Duodenal mucosa (tissue), 2 donors: ENCODE measurements at regions not wholly inside any gene's neighbourhood (a gene's known extent, or its start where the extent isn't known, plus 50 kb on each side); places are given as distances from the start of the nearest gene placed in this dataset.
"Not testable (repeated sequence)": the region's sequence is repeated elsewhere in the genome, so short reads cannot be mapped to it uniquely, and the experiment has no call there.

Experiments
- H3K27ac ChIP-seq: one replicate; pipeline ENCODE4 v1.7.0; 2013; ENCODE audit warnings: low read depth, low read length
- H3K27me3 ChIP-seq, 2 donors: one replicate each; pipeline ENCODE4 v1.7.0; 2013; ENCODE audit warnings: low read length in 2 of 2, control low read depth in 1 of 2; ENCODE audit not compliant: insufficient read depth in 2 of 2, control insufficient read depth in 1 of 2
- H3K36me3 ChIP-seq, 2 donors: one replicate each; pipeline ENCODE4 v1.7.0; 2013; ENCODE audit warnings: low read length in 2 of 2, control low read depth in 1 of 2; ENCODE audit not compliant: insufficient read depth in 2 of 2, control insufficient read depth in 1 of 2
- H3K4me1 ChIP-seq, 2 donors: one replicate each; pipeline ENCODE4 v1.7.0; 2013; ENCODE audit warnings: low read length in 2 of 2, control low read depth in 1 of 2; ENCODE audit not compliant: insufficient read depth in 2 of 2, control insufficient read depth in 1 of 2
- H3K4me3 ChIP-seq, 2 donors: one replicate each; pipeline ENCODE4 v1.7.0; 2013; ENCODE audit warnings: low read length in 2 of 2, low read depth in 1 of 2
- H3K9ac ChIP-seq, 2 donors: one replicate each; pipeline ENCODE4 v1.7.0; 2013; ENCODE audit warnings: low read length in 2 of 2, low read depth in 1 of 2
- H3K9me3 ChIP-seq, 2 donors: one replicate each; pipeline ENCODE4 v1.7.0; 2013; ENCODE audit warnings: low read length in 2 of 2, control low read depth in 1 of 2; ENCODE audit not compliant: control insufficient read depth in 1 of 2

DNA sequence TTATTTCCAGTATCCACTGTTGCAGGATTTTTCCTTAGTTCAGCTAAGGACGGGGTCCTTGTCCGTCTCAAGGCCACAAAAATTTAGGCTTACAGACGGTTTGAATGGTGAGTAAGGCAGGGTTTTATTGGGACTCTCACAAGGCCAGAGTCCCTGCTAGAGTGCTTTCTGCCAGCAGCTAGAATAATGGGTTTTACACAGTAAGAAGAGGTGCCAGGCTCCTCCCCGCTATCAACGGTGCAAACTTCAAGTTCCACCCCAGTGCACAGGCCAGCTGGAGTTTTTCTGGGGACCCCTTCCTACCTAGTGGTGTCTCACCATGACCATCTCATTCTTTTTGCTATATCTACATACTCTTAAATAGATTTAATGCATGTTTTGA lies 198.5 kb upstream of the KCTD7 start:
- Histone ChIP-seq H3K36me3 (no peaks in the 10 kb centered on the region), H3K4me3 (no peak overlapping the region), H3K9me3 (no peaks in the 10 kb centered on the region), H3K27ac (no peak overlapping the region), H3K9ac (no peak overlapping the region), H3K4me1 (peaks cover 0 to 7% of the 10 kb centered on the region in 2 donors), H3K27me3 (no peaks in the 10 kb centered on the region)

DNA sequence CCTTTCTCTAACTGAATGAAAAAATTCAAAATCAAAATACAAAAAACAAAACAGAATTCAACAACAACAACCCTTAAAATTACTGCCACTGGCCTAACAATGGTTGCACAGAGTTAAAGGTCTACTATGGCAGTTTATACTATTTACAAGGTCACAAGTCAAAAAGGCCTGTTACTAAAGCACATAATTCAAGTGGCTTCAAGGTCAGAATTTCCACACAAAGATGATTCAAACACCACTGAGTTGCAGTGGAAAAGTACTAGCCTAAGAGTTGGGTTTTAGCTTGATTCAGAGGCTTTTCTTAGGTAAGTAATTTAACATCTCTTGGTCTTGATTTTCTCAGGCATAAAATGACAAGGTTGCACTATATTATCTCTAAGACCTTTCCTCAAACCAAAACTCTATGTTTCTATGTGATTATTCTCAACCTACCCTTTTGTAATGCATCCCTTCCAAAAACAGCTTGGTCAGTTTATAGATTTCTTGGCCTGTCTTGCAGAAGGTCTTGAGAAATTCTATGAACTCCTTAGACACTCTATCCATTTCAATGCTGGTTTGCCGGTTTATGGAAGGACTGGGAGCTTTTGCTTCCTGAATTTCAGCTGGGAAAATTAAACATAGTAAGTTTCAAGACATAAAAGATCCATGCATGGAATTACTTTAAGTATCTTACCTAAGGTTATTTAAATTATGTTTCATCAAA lies 189.8 kb upstream of the KCTD7 start:
- H3K4me3 ChIP-seq, H3K9me3 ChIP-seq, H3K27me3 ChIP-seq, H3K9ac ChIP-seq, H3K36me3 ChIP-seq, H3K27ac ChIP-seq, H3K4me1 ChIP-seq: not testable (repeated sequence)

DNA sequence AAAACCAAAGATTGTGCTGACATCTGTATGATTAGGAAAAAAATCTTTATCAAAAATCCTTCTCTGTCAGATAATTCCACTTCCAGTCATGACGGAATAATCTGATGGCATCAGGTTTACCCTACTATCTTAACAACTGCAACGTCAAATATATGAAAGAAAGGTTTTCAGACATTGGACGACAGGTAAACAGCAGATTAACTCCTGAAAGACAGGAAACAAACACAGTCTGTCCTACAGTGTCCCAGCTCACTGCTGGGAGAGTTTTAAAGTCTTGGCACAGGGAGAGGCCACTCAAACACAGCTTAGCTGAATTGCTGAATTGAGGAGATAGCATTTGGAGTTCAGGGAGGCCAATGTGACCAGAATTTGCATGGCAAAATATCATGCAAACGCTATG lies 186.3 kb upstream of the KCTD7 start:
- Histone ChIP-seq H3K27me3 (no peaks in the 10 kb centered on the region), H3K9ac (no peak overlapping the region)

DNA sequence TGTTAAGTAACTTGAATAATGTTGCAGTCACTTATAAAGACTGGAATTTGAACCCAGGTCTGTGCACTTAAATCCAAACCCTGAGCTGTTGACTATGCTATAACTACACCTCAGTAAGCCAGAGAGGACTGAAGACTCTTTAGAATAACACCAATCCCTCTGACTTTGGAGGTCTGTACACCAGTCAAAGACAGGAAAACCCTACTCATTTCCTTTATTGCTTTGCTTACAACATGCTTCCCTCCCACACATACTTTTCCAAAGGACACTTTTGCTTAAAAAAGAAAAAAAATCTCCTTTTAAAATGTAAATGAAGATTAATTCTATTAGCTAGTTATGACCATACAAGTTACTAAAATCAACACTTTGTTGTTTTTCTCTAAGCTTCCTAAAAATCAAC lies 184.7 kb upstream of the KCTD7 start:
- H3K27ac ChIP-seq, result no peak overlapping the region
- H3K9me3 ChIP-seq, result no peaks in the 10 kb centered on the region
- no peak overlapping the region for H3K9ac ChIP-seq
- H3K36me3 ChIP-seq, result no peaks in the 10 kb centered on the region
- H3K27me3 ChIP-seq, result no peaks in the 10 kb centered on the region
- no peaks in the 10 kb centered on the region for H3K4me1 ChIP-seq
- H3K4me3 ChIP-seq, result no peak overlapping the region

More for the DNA sequence above, 186.3 kb upstream of the KCTD7 start:
- H3K27ac ChIP-seq, result no peak overlapping the region
- no peaks in the 10 kb centered on the region for H3K4me1 ChIP-seq
- H3K4me3 ChIP-seq, result no peak overlapping the region
- no peaks in the 10 kb centered on the region for H3K36me3 ChIP-seq
- H3K9me3 ChIP-seq, result no peaks in the 10 kb centered on the region

DNA sequence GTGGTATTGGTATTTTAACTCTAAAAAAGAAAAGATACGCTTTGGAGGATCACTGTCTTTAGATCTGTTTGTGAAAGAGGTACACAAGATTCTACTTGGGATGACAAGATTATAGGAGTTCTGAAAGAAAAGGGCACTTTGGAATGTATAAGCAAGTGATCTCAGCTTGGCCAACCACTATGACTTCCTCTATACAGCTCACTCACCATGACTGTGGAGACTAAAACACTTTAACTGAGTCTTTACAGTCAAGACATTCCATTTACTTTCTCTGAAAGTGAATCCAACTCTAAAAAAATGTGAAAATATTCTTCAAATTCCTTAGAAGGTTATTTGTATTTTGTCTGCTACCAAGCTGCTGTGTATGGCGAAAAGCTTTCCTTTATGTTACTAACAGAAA lies 181.7 kb upstream of the KCTD7 start:
- not testable (repeated sequence) for H3K9me3 ChIP-seq, H3K9ac ChIP-seq, H3K27ac ChIP-seq, H3K4me3 ChIP-seq, H3K36me3 ChIP-seq, H3K4me1 ChIP-seq, H3K27me3 ChIP-seq

DNA sequence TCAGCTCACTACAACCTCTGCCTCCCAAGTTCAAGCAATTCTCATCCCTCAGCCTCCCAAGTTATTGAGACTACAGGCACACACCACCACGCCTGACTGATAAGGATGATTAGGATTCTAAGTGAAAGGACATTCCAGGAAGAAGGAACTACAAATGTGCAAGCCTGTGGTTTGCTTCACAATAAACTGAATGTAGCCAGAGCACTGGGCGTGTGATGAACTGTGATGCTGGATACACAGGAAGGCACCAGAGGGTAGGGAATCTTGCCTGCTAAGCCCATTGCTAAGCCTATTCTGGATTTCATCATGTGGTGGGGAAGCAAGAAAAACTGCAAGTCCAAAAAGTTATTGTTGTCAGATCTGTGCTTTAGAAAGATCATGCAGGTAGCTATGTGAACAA lies 177.9 kb upstream of the KCTD7 start:
- H3K4me3 ChIP-seq, H3K9me3 ChIP-seq, H3K4me1 ChIP-seq, H3K27ac ChIP-seq, H3K36me3 ChIP-seq, H3K9ac ChIP-seq, H3K27me3 ChIP-seq: not testable (repeated sequence)

DNA sequence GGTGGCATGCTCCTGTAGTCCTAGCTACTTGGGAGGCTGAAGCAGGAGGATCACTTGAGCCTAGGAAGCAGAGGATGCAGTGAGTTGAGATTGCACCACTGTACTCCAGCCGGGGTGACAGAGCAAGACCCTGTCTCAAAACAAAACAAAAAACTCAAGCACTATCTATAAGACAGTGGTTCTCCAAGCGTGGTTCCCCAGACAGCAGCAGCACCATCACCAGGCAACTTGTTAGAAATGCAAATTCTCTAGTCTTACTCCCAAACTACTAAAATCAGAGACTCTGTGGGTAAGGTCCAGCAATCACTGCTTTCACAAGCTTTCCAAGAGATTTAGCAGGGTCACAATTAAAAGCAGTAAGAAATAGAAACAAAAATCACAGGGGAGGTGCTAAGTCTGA lies 177.0 kb upstream of the KCTD7 start:
- not testable (repeated sequence) for H3K36me3 ChIP-seq, H3K27ac ChIP-seq

DNA sequence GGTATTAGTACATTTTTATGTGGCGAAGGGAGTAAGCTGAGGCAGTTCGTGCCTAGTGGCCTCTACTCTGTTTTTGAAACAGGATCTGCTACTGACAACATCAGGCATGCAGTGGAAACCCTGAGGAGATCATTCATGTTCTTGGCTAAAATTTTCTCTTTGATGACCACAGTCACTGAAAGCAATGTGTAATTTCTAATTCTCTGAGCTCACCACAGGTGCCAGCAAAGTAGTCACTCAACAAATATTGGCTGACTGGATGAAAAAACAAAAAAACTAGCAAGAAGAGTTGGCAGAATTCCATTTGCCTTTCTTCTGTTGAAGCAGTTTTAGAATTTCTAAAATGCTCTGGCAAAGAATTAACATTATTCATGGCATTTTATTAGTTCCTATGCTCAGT lies 176.5 kb upstream of the KCTD7 start:
- Histone ChIP-seq H3K4me1 (no peaks in the 10 kb centered on the region), H3K9me3 (no peaks in the 10 kb centered on the region), H3K27ac (no peak overlapping the region), H3K9ac (no peak overlapping the region), H3K4me3 (no peak overlapping the region), H3K27me3 (no peaks in the 10 kb centered on the region), H3K36me3 (no peaks in the 10 kb centered on the region)

More for the DNA sequence above, 177.0 kb upstream of the KCTD7 start:
- not testable (repeated sequence) for H3K27me3 ChIP-seq, H3K4me1 ChIP-seq, H3K9me3 ChIP-seq, H3K9ac ChIP-seq, H3K4me3 ChIP-seq

DNA sequence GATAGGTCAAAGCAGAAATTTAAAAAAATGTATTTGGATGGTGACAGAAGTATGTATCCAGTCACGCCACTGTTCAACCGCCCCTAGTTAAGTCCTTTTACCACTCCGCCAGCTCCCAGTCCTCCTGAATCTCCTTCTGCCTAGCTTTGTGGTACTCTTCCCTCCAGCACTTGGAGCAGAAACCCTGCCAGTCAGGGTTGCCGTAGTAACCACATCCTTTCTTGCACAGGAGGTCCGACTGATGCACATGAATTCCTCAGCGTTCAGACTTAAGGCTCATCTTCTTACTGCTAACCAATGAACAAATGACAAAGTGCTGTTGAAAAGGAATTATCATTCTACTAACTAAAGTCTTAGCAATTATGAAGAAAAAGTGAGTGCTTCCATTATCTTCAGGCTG lies 175.3 kb upstream of the KCTD7 start:
- no peaks in the 10 kb centered on the region for H3K36me3 ChIP-seq
- no peak overlapping the region for H3K9ac ChIP-seq
- H3K27ac ChIP-seq, result no peak overlapping the region
- H3K4me1 ChIP-seq, result no peaks in the 10 kb centered on the region
- H3K9me3 ChIP-seq, result no peaks in the 10 kb centered on the region
- H3K4me3 ChIP-seq, result no peak overlapping the region
- H3K27me3 ChIP-seq, result no peaks in the 10 kb centered on the region

DNA sequence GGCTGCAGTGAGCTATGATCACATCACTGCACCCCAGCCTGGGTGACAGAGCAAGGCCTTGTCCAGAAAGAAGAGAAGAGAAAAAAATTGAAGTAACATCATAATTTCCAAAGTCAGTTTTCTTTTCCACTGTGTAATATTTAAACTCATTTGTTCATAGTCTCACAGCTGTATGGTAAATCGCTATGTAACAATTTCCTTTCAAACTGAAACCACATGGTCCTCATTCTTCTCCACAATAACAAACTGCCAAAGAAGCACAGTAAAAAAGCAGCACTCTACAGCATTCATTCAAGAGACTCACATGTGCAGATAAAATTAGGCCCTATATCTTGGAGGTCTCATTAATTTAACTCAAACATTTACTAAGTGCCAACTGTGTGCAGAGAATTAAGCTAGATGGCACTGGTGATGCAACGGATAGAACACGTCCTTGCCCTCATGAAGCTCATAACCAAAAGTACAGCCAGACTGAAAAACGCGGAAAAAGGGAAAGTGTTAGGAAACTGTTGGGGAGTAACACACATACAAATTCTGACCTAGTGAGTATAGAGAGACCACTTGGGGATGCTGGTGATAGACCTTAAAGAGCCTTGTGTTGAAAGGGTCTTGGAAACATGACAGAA lies 174.0 kb upstream of the KCTD7 start:
- no peak overlapping the region for H3K4me3 ChIP-seq
- H3K36me3 ChIP-seq, result no peaks in the 10 kb centered on the region
- H3K9me3 ChIP-seq, result no peaks in the 10 kb centered on the region
- no peaks in the 10 kb centered on the region for H3K4me1 ChIP-seq
- H3K9ac ChIP-seq, result no peak overlapping the region
- no peak overlapping the region for H3K27ac ChIP-seq
- no peaks in the 10 kb centered on the region for H3K27me3 ChIP-seq
